Stimulated activated memory B cell treated with anti-CD40 and anti-IgM and Interleukin-4, amounts not matched to agents 10 μg/mL and 1 μg/mL and 100 μg/mL, for 72 hours (primary cell): ENCODE measurements at regions not wholly inside any gene's neighbourhood (a gene's known extent, or its start where the extent isn't known, plus 50 kb on each side); places are given as distances from the start of the nearest gene placed in this dataset.

Experiments
- ATAC-seq: fragments of 150-1000 bp; cut with Tn5 transposase; 2 replicates; pipeline ENCODE4 v1.10.0; 2021
- H3K27ac Mint-ChIP-seq: one replicate; pipeline ENCODE4 v1.8.0; 2022; ENCODE audit warnings: mild to moderate bottlenecking, mixed read lengths
- H3K27me3 Mint-ChIP-seq: one replicate; pipeline ENCODE4 v1.8.0; 2022; ENCODE audit warnings: mixed read lengths
- H3K36me3 Mint-ChIP-seq: one replicate; pipeline ENCODE4 v1.8.0; 2022; ENCODE audit warnings: mixed read lengths
- H3K4me1 Mint-ChIP-seq: one replicate; pipeline ENCODE4 v1.8.0; 2022; ENCODE audit warnings: mixed read lengths
- H3K4me3 Mint-ChIP-seq: one replicate; pipeline ENCODE4 v1.8.0; 2022; ENCODE audit warnings: mild to moderate bottlenecking, moderate library complexity, mixed read lengths
- H3K9me3 Mint-ChIP-seq: one replicate; pipeline ENCODE4 v1.8.0; 2022; ENCODE audit warnings: mixed read lengths

DNA sequence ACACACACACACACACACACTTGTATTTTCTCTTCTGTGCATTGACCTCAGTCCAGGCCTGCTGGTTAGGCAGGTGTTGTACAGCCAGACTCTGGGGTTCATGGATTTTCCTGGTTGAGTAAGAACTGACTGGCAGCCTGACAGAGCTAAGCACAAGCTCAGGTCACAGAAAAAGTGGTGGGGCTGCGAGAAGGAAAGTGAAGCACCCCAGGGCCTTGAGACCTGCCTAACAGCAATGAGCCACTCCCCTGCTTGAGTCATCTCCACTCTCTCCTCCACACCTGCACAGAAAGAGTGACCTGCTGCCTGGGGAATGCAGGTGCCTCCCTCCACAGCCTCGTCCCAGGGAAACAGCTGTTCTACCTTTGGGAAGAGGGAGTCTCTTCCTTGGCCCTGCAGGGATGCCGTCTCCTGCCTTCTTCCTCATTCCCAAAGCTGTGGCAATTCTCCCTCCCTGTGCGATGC is 91.4 kb upstream of the LGALSL start:
- Mint-ChIP-seq H3K36me3 (no peaks in the 10 kb centered on the region), H3K27me3 (peaks cover 23% of the 10 kb centered on the region), H3K4me1 (peaks cover 20% of the 10 kb centered on the region), H3K4me3 (no peak overlapping the region), H3K9me3 (peaks cover 4% of the 10 kb centered on the region), H3K27ac (no peak overlapping the region)
- ATAC-seq, result no peak

DNA sequence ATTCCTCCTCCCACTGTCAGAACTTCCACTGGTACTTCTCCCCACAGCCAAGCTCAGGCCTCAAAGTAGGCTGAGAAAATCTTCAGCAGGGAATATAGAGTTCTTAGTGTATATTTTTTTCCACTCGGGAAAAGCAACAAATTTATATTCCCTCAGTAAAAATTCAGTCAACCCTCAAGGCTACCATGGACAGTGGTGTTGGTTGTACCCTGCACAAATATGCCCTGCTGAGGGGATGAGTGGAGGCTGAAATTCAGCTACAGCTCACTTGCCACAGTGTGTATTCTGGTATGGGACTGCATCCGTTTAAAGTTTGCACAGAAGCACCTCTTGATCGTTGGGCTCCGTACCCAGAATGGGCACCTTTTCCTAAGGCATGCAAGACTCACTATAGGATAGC is 90.8 kb upstream of the LGALSL start:
- peaks cover 20% of the 10 kb centered on the region for H3K4me1 Mint-ChIP-seq
- no peak overlapping the region for H3K27ac Mint-ChIP-seq
- no peak for ATAC-seq
- H3K4me3 Mint-ChIP-seq, result no peak overlapping the region
- H3K9me3 Mint-ChIP-seq, result peaks cover 4% of the 10 kb centered on the region
- no peaks in the 10 kb centered on the region for H3K36me3 Mint-ChIP-seq
- peaks cover 21% of the 10 kb centered on the region for H3K27me3 Mint-ChIP-seq

DNA sequence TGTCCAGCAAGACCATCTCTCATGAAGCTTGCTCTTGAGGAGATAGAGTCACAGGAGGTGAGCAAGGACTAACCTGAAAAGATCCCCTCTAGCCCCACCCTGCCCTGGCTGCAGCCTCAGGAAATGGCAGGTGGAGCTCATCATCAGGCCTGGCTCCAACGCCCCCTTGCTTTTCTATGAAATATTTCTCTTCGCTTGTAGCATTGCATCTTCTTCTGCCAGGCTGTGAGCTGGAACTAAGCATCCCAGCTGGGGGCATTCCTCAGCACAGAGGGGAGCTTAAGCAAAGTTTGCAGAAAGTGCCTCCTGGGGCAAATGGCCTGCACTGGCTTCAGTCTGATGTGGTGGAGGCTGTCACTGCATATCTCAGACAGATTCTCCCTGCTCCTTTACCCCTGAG is 90.1 kb upstream of the LGALSL start:
- no peak overlapping the region for H3K27ac Mint-ChIP-seq
- no peak for ATAC-seq
- H3K4me3 Mint-ChIP-seq, result no peak overlapping the region
- H3K27me3 Mint-ChIP-seq, result peaks cover 21% of the 10 kb centered on the region
- H3K4me1 Mint-ChIP-seq, result peaks cover 20% of the 10 kb centered on the region
- H3K9me3 Mint-ChIP-seq, result peaks cover 4% of the 10 kb centered on the region
- no peaks in the 10 kb centered on the region for H3K36me3 Mint-ChIP-seq

DNA sequence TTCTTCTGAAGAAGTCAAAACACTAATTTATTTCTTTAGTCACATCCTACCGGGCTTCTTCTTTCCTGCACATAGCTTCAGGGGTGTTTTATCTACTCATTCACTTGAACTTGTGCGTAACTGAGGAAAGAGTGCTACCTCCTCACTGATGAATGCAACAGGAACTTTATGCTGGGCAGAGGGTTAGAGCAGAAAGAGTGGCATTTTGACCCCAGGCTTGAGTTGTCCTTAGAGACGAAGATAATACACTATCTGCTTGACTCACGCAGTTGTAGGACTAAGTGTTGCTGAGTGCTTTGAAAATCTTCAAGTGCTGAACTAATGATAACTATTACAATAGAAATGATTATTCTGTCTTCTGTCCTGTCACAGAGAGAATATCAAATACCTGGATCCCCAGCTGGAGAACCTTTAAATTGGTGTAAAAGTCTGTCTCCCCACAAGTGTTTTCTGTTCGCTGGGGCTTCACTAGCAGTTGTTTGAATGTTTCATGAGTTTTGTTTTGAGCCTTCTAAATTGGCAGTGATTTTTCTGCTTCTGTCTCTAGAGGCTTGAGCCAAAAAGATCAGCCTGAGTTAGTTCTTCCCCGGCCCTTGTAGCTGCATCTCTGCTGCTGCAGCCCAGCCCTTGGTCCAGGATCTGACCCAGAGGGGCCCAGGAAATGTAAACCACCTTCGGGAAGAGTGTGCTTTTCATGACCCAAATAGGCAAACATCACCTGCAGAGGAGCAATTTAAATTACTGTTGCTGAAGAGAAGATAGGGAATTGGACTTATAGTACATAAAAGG is 86.3 kb upstream of the LGALSL start:
- peaks cover 6% of the 10 kb centered on the region for H3K4me1 Mint-ChIP-seq
- no peaks in the 10 kb centered on the region for H3K36me3 Mint-ChIP-seq
- H3K27me3 Mint-ChIP-seq, result peaks cover 6% of the 10 kb centered on the region
- H3K27ac Mint-ChIP-seq, result no peak overlapping the region
- ATAC-seq, result no peak
- no peak overlapping the region for H3K4me3 Mint-ChIP-seq
- peaks cover 4% of the 10 kb centered on the region for H3K9me3 Mint-ChIP-seq

DNA sequence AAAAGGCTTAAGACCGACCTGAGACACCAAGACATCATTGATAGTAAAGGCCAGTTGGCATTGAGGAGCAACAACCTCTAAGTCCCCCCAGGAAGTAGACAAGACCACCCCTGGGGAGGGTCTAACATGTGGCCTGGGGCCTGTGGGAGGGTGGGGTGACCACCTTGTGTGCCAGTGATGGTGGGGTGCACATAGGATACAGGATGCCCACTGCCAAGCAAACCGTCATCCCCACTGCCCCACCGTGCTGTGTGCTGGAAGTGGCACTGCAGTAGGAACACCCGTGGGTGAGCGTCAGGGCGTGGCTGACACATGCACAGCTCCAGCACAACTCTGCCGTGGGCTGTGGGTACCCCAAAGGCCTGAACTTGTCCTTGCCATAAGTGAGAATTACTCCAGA is 84.3 kb upstream of the LGALSL start:
- H3K4me1 Mint-ChIP-seq, result peaks cover 6% of the 10 kb centered on the region

DNA sequence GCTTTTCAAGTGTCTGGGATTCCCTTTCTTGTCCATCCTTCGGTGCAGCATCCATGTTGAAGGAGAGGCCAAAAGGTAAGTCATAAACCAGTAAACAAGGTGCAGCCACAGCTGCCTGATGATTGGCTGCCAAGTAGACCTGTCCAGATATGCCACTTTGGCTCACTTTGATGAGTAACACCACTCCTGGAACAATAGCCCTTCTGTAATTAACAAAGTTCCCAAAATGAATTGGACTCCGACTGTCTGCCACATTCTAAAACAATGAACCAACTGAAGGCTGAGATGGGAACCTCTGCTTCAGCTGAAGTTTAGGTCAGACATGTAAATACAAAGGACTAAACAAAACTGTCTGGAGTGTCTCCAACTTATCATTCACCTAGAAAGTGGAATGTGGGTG is 82.2 kb upstream of the LGALSL start:
- H3K27ac Mint-ChIP-seq, result no peak overlapping the region
- H3K27me3 Mint-ChIP-seq, result no peaks in the 10 kb centered on the region
- H3K9me3 Mint-ChIP-seq, result no peaks in the 10 kb centered on the region
- H3K4me3 Mint-ChIP-seq, result no peak overlapping the region
- H3K4me1 Mint-ChIP-seq, result peaks cover 4% of the 10 kb centered on the region
- no peaks in the 10 kb centered on the region for H3K36me3 Mint-ChIP-seq
- ATAC-seq, result no peak

More for the DNA sequence above, 84.3 kb upstream of the LGALSL start:
- no peak overlapping the region for H3K4me3 Mint-ChIP-seq
- no peaks in the 10 kb centered on the region for H3K36me3 Mint-ChIP-seq
- peak; percentile 39 for ATAC-seq
- peaks cover 4% of the 10 kb centered on the region for H3K9me3 Mint-ChIP-seq
- no peak overlapping the region for H3K27ac Mint-ChIP-seq
- H3K27me3 Mint-ChIP-seq, result no peaks in the 10 kb centered on the region

DNA sequence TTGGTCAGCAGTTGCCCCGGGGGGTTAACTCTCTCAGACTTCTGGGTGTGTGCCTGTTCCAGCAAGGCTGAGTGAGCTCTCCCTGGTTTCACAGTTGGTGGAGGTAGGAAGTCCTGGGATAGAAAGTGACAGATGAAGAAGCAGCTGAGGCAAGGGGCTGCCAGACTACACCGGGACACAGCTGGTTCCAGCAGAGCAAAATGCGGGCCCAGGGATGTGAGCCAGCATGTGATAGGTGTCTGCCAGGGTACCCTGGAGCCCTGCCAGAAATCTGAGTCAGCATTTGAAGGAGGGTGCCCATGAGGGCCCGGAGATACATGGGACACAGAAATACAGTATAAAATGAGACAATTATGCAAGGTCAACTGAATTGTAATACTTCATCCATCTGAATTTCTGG is 79.3 kb upstream of the LGALSL start:
- no peak overlapping the region for H3K4me3 Mint-ChIP-seq
- no peaks in the 10 kb centered on the region for H3K36me3 Mint-ChIP-seq
- H3K4me1 Mint-ChIP-seq, result no peaks in the 10 kb centered on the region
- ATAC-seq, result peak; percentile 10
- H3K27me3 Mint-ChIP-seq, result peaks cover 10% of the 10 kb centered on the region
- H3K9me3 Mint-ChIP-seq, result no peaks in the 10 kb centered on the region
- H3K27ac Mint-ChIP-seq, result no peak overlapping the region

DNA sequence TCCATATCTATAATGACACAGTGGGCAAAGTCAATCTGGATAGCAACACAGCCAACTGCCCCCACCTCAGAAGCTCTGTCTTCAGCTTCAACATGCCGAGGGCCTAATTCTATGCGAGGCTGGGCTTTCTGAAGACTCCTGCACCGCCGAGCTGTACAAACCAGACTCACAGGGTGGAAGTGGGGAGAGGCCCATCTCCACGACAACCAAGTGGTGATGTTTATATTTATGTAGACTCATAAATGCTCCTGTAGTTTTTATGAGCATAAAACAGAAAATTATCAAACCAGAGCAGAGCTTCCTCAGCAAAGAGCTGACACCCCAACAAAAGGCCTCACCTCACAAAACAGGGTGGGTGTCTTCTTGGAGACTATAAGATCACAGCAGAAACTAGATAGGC is 77.0 kb upstream of the LGALSL start:
- Mint-ChIP-seq H3K4me1 (no peaks in the 10 kb centered on the region), H3K27me3 (peaks cover 15% of the 10 kb centered on the region), H3K36me3 (no peaks in the 10 kb centered on the region), H3K4me3 (no peak overlapping the region), H3K27ac (no peak overlapping the region), H3K9me3 (no peaks in the 10 kb centered on the region)
- ATAC-seq, result no peak

DNA sequence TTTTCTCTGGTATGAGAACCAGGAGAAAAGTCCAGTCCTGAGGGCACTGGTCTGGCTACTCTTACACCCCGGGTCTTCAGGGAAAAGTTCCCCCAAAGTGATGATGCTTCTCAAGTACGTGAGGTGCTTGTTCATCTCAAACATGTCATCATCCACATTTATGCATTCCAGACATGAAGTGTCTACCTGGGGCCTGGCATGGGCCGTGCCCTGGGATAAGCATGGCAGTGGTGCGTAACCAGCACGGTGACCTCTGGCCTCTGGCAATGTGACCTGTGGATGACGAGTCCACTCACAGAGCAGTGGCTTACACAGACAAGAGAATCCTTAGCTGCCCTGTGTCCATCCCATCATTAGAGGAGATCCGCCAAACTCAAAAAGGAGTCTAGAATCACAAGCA is 74.8 kb upstream of the LGALSL start:
- Mint-ChIP-seq H3K36me3 (no peaks in the 10 kb centered on the region), H3K9me3 (no peaks in the 10 kb centered on the region), H3K4me3 (no peak overlapping the region), H3K27me3 (peaks cover 15% of the 10 kb centered on the region), H3K27ac (no peak overlapping the region), H3K4me1 (peaks cover 6% of the 10 kb centered on the region)
- no peak for ATAC-seq

DNA sequence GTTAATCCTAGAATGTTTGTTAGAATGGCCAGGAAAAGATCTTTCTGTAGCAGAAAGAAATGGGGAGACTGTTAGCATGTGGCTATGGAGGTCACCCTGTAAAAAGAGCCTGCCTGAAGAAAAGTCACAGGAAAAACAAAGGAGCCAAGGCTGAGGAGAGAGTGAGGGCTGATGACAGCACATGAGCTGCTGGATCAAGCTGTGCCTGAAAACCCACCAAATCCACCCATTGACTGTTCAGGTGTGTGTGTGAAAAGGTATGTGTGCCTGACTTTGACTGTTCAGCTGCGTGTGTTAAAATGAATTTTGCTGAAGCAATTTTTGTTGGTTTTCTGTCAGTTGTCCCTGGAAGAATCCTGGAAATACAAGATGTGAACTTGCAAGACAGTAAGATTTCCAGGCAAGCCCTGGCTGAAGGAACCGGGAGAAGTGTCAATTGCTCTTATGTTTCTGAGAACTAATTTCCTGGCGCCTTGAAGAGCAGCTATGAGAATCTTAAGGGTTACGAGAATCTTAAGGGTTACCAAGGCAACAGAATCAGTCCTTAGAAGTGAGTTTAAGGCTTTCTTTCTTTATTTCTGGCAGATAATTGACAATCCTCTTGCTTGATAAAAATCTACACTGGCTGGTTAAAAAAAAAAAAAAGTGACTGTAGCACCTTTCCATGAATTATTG is 73.0 kb upstream of the LGALSL start:
- no peaks in the 10 kb centered on the region for H3K9me3 Mint-ChIP-seq
- H3K27ac Mint-ChIP-seq, result no peak overlapping the region
- no peak overlapping the region for H3K4me3 Mint-ChIP-seq
- no peaks in the 10 kb centered on the region for H3K36me3 Mint-ChIP-seq
- no peak for ATAC-seq
- H3K27me3 Mint-ChIP-seq, result peaks cover 15% of the 10 kb centered on the region
- peaks cover 6% of the 10 kb centered on the region for H3K4me1 Mint-ChIP-seq

DNA sequence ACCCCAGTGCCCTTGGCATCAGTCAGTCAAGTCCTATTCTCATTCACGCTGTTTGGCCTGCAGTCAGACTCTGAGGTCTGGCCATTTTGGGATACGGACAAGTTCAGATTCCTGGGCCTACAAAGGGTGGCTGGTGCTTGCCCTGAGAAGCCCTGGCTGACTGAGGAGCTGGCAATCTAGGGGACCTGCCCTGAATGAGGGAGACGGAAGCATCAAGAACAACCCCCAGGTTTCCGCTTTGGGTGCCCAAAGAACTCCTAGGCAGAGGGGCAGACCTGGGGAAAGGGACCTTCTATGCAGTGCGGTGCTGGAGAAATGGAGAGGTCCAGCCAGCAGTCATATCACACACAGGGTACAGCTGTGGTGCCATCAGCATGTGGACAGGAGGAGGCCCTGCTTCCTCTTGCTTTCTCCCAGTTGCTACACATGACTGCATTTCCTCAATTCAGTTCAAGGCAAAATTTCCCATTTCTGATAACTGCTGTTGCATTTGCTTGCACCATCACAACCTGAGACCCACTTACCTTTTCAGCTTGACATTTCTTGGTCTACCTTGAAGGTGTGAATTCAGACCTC is 70.9 kb upstream of the LGALSL start:
- H3K9me3 Mint-ChIP-seq, result no peaks in the 10 kb centered on the region
- H3K4me3 Mint-ChIP-seq, result no peak overlapping the region
- H3K36me3 Mint-ChIP-seq, result no peaks in the 10 kb centered on the region
- peaks cover 15% of the 10 kb centered on the region for H3K27me3 Mint-ChIP-seq
- no peak overlapping the region for H3K27ac Mint-ChIP-seq
- ATAC-seq, result no peak
- peaks cover 6% of the 10 kb centered on the region for H3K4me1 Mint-ChIP-seq

DNA sequence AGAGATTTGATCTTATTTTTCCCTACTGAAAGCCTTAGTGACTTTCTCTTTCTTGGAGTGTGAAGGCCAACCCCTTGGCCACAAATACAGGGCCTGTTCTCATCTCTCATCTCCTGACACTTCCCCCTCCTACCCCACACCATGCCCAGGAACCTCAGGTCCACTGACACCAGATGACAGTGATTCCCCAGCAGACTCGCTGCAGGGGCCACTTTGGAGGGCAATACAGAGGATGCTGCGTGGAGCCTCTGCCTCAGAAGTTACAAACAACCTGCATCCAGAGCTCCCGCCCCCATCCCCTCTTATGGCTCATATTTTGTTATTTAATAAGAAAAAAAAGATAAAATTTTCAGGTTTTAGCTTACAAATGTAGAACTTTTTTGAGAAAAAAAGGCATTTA is 70.1 kb upstream of the LGALSL start:
- Mint-ChIP-seq H3K27me3 (peaks cover 12% of the 10 kb centered on the region), H3K9me3 (no peaks in the 10 kb centered on the region), H3K4me3 (no peak overlapping the region), H3K4me1 (peaks cover 6% of the 10 kb centered on the region), H3K36me3 (no peaks in the 10 kb centered on the region), H3K27ac (no peak overlapping the region)
- ATAC-seq, result no peak

DNA sequence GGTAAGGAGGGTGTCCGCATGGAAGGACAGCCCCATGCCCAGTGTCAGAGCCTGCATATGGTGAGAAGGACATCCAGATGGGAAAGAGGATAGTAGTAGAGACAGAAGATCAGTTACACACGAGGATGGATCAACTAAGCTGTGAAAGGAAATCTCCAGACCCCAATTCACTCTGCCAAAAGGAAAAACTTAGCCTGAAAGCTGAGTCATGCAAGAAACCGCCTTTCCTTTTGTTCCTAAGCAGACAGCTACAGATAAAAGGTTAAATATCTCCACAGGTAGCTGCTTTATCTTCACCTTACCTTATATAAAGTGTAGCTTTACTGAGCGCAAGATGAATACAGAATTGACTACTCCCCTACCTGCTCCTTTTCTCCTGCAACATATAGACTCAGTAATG is 67.3 kb upstream of the LGALSL start:
- Mint-ChIP-seq H3K9me3 (peaks cover 6% of the 10 kb centered on the region), H3K4me1 (peaks cover 6% of the 10 kb centered on the region)

DNA sequence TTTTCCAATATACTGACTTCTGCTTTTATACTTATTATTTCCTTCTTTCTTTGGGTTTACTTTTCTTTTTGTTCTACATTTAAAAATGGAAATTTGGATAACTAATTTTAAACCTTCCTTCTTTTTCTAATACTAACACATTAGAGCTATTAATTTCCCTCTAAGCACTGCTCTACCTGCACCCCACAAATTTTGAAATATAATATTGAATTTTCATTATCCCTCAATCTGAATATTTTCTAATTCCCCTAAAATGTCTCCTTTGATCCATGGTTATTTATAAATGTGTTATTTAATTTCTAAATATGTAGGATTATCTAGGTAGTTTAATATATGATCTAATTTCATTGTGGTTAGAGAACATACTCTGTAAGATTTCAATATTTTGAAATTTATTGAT is 63.4 kb upstream of the LGALSL start:
- Mint-ChIP-seq H3K27me3 (no peaks in the 10 kb centered on the region), H3K4me1 (no peaks in the 10 kb centered on the region), H3K9me3 (peaks cover 8% of the 10 kb centered on the region), H3K4me3 (no peak overlapping the region), H3K36me3 (peaks cover 25% of the 10 kb centered on the region), H3K27ac (no peak overlapping the region)
- no peak for ATAC-seq

More for the DNA sequence above, 67.3 kb upstream of the LGALSL start:
- Mint-ChIP-seq H3K27ac (no peak overlapping the region), H3K27me3 (no peaks in the 10 kb centered on the region), H3K4me3 (no peak overlapping the region), H3K36me3 (peaks cover 14% of the 10 kb centered on the region)
- ATAC-seq, result no peak

DNA sequence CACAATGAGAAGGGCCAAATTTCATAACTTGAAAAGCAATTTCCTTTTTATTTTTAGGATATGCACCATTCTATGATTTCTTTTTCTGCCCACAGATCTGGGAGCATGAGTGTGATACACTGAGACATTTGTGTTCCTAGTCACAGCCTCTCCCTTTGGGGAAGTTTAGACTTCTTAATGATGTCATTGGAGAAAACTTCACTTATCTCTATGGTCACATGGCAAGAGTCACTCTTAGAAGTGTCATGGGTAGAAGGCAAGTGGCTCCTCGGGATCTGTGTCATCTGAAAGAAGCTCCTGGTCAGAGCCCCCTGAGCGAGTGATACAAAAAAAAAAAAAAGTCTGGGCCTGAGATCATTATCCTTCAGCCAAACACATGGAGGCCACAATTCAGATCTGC is 62.5 kb upstream of the LGALSL start:
- Mint-ChIP-seq H3K27ac (no peak overlapping the region), H3K36me3 (peaks cover 25% of the 10 kb centered on the region), H3K4me1 (no peaks in the 10 kb centered on the region), H3K27me3 (no peaks in the 10 kb centered on the region), H3K9me3 (peaks cover 8% of the 10 kb centered on the region), H3K4me3 (no peak overlapping the region)
- no peak for ATAC-seq

DNA sequence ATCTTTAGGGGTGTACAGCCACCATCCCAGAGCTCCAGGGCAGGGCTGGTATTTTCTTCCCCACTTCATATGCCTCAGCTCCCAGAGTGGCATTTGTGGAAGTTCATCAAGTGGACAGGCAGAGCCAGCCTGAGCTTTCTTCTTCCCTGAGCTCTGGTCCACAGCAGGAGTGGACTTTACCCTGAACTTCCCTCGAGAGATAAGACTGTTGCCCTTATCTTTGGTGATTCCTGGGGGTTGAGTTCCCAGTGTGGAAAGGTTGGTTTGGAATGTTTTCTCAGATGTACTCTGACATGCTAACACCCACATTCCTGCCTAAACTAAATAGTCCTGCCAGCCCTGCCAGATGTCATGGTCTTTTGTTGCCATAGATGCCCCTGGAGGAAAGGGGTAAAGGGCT is 62.0 kb upstream of the LGALSL start:
- Mint-ChIP-seq H3K9me3 (peaks cover 8% of the 10 kb centered on the region), H3K36me3 (peaks cover 25% of the 10 kb centered on the region), H3K27ac (no peak overlapping the region), H3K4me1 (no peaks in the 10 kb centered on the region), H3K27me3 (no peaks in the 10 kb centered on the region), H3K4me3 (no peak overlapping the region)
- no peak for ATAC-seq
